Spleen (tissue), 11 donors: ENCODE measurements at regions not wholly inside any gene's neighbourhood (a gene's known extent, or its start where the extent isn't known, plus 50 kb on each side); places are given as distances from the start of the nearest gene placed in this dataset.

Source experiments
- DNase-seq: peaks from one replicate; pipeline ENCODE4 v3.0.0-alpha.2; 2020
- H3K27ac ChIP-seq, 8 donors: fragments of 200-600 bp; sonication (generic) in 7 of 8; 1 replicate in 4 of 8; 2 replicates in 4 of 8; pipeline versions ENCODE4 v1.5.0 to v1.8.0; 2016 to 2021; ENCODE audit warnings: inconsistent platforms in 4 of 8, mild to moderate bottlenecking in 4 of 8, moderate library complexity in 1 of 8
- H3K27me3 ChIP-seq, 7 donors: fragments of 200-600 bp; sonication (generic) in 6 of 7; replicated peaks in 1 of 7; 1 replicate in 4 of 7; 2 replicates in 3 of 7; pipeline versions ENCODE4 v1.5.0 to v1.8.0; 2016 to 2021; ENCODE audit warnings: inconsistent platforms in 3 of 7, mild to moderate bottlenecking in 1 of 7
- H3K36me3 ChIP-seq, 6 donors: fragments of 200-600 bp; sonication (generic) in 5 of 6; 1 replicate in 4 of 6; 2 replicates in 2 of 6; pipeline versions ENCODE4 v1.5.0 to v1.8.0; 2016 to 2021; ENCODE audit warnings: inconsistent platforms in 2 of 6
- H3K4me1 ChIP-seq, 6 donors: fragments of 200-600 bp; sonication (generic) in 5 of 6; 1 replicate in 3 of 6; 2 replicates in 3 of 6; pipeline versions ENCODE4 v1.5.0 to v1.8.0; 2016 to 2021; ENCODE audit warnings: inconsistent platforms in 3 of 6
- H3K4me3 ChIP-seq, 8 donors: fragments of 200-600 bp; sonication (generic) in 7 of 8; 1 replicate in 4 of 8; 2 replicates in 4 of 8; pipeline versions ENCODE4 v1.5.0 to v1.8.0; 2016 to 2021; ENCODE audit warnings: inconsistent platforms in 4 of 8, mild to moderate bottlenecking in 4 of 8, moderate library complexity in 2 of 8
- H3K9me3 ChIP-seq, 8 donors: fragments of 200-600 bp; sonication (generic) in 7 of 8; 1 replicate in 4 of 8; 2 replicates in 4 of 8; pipeline versions ENCODE4 v1.5.0 to v1.8.0; 2016 to 2021; ENCODE audit warnings: inconsistent platforms in 4 of 8
- POLR2A ChIP-seq, 3 donors: fragments of 450-650 bp; IDR thresholded peaks; one replicate each; pipeline ENCODE4 v1.5.1; 2017; ENCODE audit warnings: antibody characterized with exemption in 3 of 3, mild to moderate bottlenecking in 1 of 3
- POLR2AphosphoS5 ChIP-seq, 3 donors: sonication (generic); formaldehyde crosslinking; IDR thresholded peaks; one replicate each; pipeline ENCODE4 v1.5.1; 2017; ENCODE audit warnings: antibody characterized with exemption in 3 of 3
- whole genome bisulfite sequencing, 5 donors: extraction: QIAGEN DNeasy Blood & Tissue Kit in 3 of 5; methylation state at CpG; one replicate each; pipeline versions ENCODE4 v1.1.5 to v1.1.7; 2013 to 2018; 5-methylcytosine and 5-hydroxymethylcytosine counted together
- intact Hi-C: fragments of 100-400 bp; cut with DNase I; formaldehyde crosslinking; loops from one replicate; pipeline ENCODE4 v1.15.0; 2023; ENCODE audit warnings: low total_unique reads
- TF ChIP-seq, protein P1 (sequence below), 11 experiments: fragments of 200-600 bp in 7 of 11; fragments of 450-650 bp in 4 of 11; sonication (generic) in 4 of 11; IDR thresholded peaks in 8 of 11; conservative IDR thresholded peaks in 3 of 11; 1 replicate in 7 of 11; 2 replicates in 4 of 11; pipeline versions ENCODE4 v1.4.0 to v1.8.0; 2016 to 2021; ENCODE audit warnings: antibody characterized with exemption in 11 of 11, inconsistent platforms in 4 of 11, mild to moderate bottlenecking in 1 of 11
- donor health status: healthy with polysubstance abuse.
- donor health status: DM: no; HTN: no; CAD: no; lungs with moderate emphysema.
- donor health status: DM: no; HTN: no; CAD: no.
- donor health status: Bipolar disorder and iron deficiency.
- donor health status: healthy.
- donor health status: DM: no; HTN: no; CAD: no.
- donor health status: DM: yes; HTN: yes; CAD: no.

DNA sequence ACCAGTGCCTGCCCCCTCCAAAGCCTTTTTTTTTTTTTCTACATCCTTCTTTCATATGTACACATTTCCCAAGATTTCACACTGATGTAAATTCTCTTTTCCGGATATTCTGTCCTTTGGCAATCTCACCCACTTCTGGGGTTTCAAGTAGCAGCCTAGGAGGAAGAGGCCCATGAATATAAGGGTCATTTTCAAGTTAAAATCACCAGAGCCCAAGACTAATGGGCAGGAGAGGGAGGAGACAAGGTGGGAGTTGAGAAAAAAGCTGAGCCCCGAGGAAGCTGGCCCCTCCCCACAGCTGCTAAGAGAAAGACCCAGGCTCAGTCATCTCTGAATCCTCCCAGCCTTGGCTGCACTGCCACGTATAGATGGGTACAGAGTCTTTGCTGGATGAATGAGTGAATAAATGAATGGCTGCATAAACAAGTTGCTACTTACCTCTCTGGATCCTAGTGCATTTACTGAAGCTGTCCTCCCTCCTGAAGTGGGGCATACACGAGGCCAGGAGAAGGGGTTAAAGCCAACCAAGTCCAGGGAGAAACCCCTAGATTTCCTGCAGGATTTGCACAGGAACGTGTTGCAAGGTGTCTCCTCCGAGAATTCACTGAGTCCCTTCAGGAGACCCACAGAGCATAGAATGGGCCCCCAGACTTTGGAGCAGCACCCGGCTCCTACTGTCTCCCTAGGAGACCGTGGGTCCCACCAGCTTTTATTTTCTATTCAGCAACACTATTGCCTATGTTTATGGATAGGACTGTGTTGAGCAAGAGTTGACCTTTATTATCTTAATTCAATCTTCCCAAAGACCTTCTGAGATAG is 100.8 kb upstream of the LIPC start:
- no peak for DNase-seq

DNA sequence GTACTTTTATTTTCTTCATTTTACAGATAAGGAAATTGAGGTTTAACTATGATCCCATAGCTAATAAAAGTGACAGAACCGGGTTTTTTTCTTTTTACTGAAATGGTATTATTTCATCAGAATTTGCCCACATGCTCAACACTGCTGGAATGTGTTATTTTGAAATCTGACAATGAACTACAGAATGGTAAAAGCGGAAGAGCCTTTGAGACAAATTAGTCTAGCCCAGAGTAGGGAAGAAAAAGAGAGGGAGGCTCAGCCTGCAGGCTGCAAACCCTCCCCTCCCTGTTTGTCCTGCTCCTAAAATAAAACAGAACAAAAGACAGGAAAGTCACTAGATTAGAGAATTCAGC is 100.3 kb upstream of the LIPC start:
- no peak for DNase-seq
- H3K27me3 ChIP-seq, result no peaks in the 10 kb centered on the region
- peaks cover 12 to 42% (median 30%) of the 10 kb centered on the region in 6 donors for H3K4me1 ChIP-seq
- TF ChIP-seq, protein P1, sequence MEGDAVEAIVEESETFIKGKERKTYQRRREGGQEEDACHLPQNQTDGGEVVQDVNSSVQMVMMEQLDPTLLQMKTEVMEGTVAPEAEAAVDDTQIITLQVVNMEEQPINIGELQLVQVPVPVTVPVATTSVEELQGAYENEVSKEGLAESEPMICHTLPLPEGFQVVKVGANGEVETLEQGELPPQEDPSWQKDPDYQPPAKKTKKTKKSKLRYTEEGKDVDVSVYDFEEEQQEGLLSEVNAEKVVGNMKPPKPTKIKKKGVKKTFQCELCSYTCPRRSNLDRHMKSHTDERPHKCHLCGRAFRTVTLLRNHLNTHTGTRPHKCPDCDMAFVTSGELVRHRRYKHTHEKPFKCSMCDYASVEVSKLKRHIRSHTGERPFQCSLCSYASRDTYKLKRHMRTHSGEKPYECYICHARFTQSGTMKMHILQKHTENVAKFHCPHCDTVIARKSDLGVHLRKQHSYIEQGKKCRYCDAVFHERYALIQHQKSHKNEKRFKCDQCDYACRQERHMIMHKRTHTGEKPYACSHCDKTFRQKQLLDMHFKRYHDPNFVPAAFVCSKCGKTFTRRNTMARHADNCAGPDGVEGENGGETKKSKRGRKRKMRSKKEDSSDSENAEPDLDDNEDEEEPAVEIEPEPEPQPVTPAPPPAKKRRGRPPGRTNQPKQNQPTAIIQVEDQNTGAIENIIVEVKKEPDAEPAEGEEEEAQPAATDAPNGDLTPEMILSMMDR (IDR thresholded peaks at IDR 0.05 in 8 of 11, conservative IDR thresholded peaks at IDR 0.05 in 3 of 11), result no peak
- no peak for TF ChIP-seq POLR2AphosphoS5 (IDR thresholded peaks at IDR 0.05)
- TF ChIP-seq POLR2A (IDR thresholded peaks at IDR 0.05), result no peak
- H3K36me3 ChIP-seq, result no peaks in the 10 kb centered on the region
- H3K9me3 ChIP-seq, result peaks cover 0 to 10% (median 3%) of the 10 kb centered on the region in 8 donors
- H3K4me3 ChIP-seq, result peak overlapping the region in 1 of 8 donors; percentile 26
- peak overlapping the region; percentile 61 to 91 (median 84) for H3K27ac ChIP-seq
- WGBS, 5 donors, result 17 to 41% (median 31%) methylated on average over 2 of the region's 2 CpGs
- intact Hi-C loops, result loop anchor here (10.0 kb wide), 1 partner anchor 57 kb away; no protein-coding TSS in a partner anchor

More for the DNA sequence above, 100.8 kb upstream of the LIPC start:
- Histone ChIP-seq H3K36me3 (no peaks in the 10 kb centered on the region), H3K27me3 (no peaks in the 10 kb centered on the region), H3K4me1 (peaks cover 12 to 42% (median 30%) of the 10 kb centered on the region in 6 donors), H3K4me3 (peak overlapping the region in 1 of 8 donors; percentile 26), H3K9me3 (peaks cover 0 to 10% (median 3%) of the 10 kb centered on the region in 8 donors), H3K27ac (peak overlapping the region in 7 of 8 donors; percentile 79 to 91 (median 85))
- 35 to 60% (median 57%) methylated on average over 7 to 8 of the region's 8 CpGs for WGBS, 5 donors
- TF ChIP-seq, protein P1 (IDR thresholded peaks at IDR 0.05 in 8 of 11, conservative IDR thresholded peaks at IDR 0.05 in 3 of 11), result no peak
- TF ChIP-seq POLR2A (IDR thresholded peaks at IDR 0.05), result no peak
- TF ChIP-seq POLR2AphosphoS5 (IDR thresholded peaks at IDR 0.05), result no peak
- intact Hi-C loops, result loop anchor here (10.0 kb wide), 1 partner anchor 56 kb away; no protein-coding TSS in a partner anchor

DNA sequence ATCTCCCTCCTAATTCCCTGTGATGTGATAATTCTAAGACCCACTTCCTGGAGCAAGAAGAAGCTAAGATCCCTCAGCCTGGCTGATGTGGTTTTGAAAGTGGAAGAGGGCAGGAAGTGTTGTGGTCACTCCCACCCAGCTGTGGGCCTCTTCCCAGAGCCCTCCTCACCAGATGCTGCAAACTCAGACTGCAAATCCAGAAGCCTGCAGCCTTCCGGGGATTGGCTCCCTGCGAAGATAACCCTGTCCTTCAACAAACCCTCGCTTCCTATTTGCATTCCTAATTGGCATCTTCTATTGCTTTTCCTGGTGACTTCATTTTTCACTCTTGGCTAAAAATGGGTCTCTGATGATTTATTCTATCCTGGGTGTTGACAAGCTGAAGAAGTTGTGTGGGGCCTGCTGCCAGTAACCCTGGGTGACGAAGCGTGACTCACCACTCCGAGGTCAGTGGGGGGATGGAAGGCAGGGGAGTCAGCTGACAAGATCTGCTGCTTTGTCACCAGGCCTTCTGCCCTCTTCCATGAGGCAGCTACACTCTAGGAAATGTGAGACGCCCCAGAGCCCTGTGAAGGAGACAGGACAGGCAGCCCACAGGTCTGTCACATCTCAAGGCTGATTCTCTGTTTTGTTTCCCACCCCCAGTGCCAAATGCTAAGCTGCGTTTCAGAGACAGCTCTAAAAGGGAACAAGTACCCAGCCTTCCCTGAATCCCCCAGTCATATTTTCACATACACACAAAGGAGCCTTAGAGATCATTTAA is 99.7 kb upstream of the LIPC start:
- intact Hi-C loops, result loop anchor here (10.0 kb wide), 1 partner anchor 57 kb away; no protein-coding TSS in a partner anchor

DNA sequence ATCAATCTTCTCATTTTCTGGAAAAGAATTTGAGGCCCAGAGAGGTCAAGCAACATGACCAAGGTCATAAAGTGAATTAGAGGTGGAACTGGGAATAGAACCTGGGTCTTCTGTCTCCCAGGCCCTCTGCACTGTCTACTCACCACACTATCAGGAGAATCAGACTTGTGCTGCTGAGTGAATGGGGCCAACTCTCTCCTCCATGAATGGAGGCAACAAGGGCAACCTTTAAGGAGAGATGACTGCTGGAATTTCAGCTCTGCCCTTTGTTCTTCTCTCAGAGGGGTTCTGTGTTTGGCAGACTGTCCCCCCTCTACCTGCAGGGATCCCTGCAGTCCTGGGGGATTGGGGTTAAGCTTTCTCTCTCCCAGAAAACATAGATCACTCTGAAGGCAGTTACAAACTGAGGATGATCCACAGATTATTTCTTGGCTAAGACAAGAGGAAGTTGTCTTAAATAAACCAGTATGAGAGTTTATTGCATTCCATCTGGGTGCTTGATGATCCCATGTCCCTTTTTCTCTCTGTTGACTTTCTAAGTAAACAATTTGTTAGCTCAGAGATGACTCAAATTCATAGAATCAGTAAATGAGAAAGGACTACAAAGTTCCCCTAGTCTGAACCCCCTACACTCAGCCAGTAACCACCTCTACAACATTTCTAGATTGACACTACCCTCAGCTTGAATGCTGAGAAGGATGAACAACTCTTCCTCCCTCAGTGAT is 99.0 kb upstream of the LIPC start:
- Histone ChIP-seq H3K4me1 (peaks cover 12 to 42% (median 30%) of the 10 kb centered on the region in 6 donors), H3K36me3 (no peaks in the 10 kb centered on the region), H3K27me3 (no peaks in the 10 kb centered on the region), H3K9me3 (peaks cover 0 to 8% (median 2%) of the 10 kb centered on the region in 8 donors), H3K4me3 (no peak overlapping the region), H3K27ac (peak overlapping the region; percentile 61 to 91 (median 84))
- no peak for DNase-seq
- intact Hi-C loops, result loop anchor here (10.0 kb wide), 1 partner anchor 58 kb away; no protein-coding TSS in a partner anchor
- TF ChIP-seq POLR2AphosphoS5 (IDR thresholded peaks at IDR 0.05) (no peak), POLR2A (IDR thresholded peaks at IDR 0.05) (no peak)
- TF ChIP-seq, protein P1 (IDR thresholded peaks at IDR 0.05 in 8 of 11, conservative IDR thresholded peaks at IDR 0.05 in 3 of 11), result no peak

More for the DNA sequence above, 99.7 kb upstream of the LIPC start:
- WGBS, 5 donors, result 6 to 15% (median 13%) methylated on average over 8 of the region's 8 CpGs
- H3K4me1 ChIP-seq, result peaks cover 12 to 42% (median 30%) of the 10 kb centered on the region in 6 donors
- no peaks in the 10 kb centered on the region for H3K36me3 ChIP-seq
- peak; percentile 92 for DNase-seq
- TF ChIP-seq POLR2A (IDR thresholded peaks at IDR 0.05) (no peak), POLR2AphosphoS5 (IDR thresholded peaks at IDR 0.05) (peak in 2 of 3 donors; percentile 80 to 91)
- H3K27ac ChIP-seq, result peak overlapping the region; percentile 61 to 91 (median 84)
- H3K9me3 ChIP-seq, result peaks cover 0 to 10% (median 3%) of the 10 kb centered on the region in 8 donors
- no peaks in the 10 kb centered on the region for H3K27me3 ChIP-seq
- peak overlapping the region in 1 of 8 donors; percentile 26 for H3K4me3 ChIP-seq
